OCI-LY1 (cell line): ENCODE measurements at regions not wholly inside any gene's neighbourhood (a gene's known extent, or its start where the extent isn't known, plus 50 kb on each side); places are given as distances from the start of the nearest gene placed in this dataset.

Experiments
- CTCF ChIP-seq: fragments of 200-600 bp; sonication (generic), shearing (Covaris generic); IDR thresholded peaks from 2 replicates; pipeline ENCODE4 v1.5.1; 2017; ENCODE audit warnings: mild to moderate bottlenecking, antibody characterized with exemption, low read length, moderate library complexity, mixed read lengths
- EZH2 ChIP-seq: fragments of 200-600 bp; sonication (generic), shearing (Covaris generic); IDR thresholded peaks from 2 replicates; pipeline ENCODE4 v1.8.0; 2017; ENCODE audit warnings: borderline replicate concordance, mixed run types, mild to moderate bottlenecking, antibody characterized with exemption, low read length, moderate library complexity, mixed read lengths

GRCh38 chr18:8889489-8889888, 184.1 kb downstream of the MTCL1 start:
- no peak for TF ChIP-seq CTCF
- no peak for TF ChIP-seq EZH2
